HFFc6 (cell line): ENCODE measurements at regions not wholly inside any gene's neighbourhood (a gene's known extent, or its start where the extent isn't known, plus 50 kb on each side); places are given as distances from the start of the nearest gene placed in this dataset.

Source experiments
- DNase-seq: peaks from one replicate; pipeline ENCODE4 v3.0.0-alpha.2; 2018
- H3K27ac Mint-ChIP-seq: 2 replicates; pipeline ENCODE4 v1.8.0; 2020; ENCODE audit warnings: mild to moderate bottlenecking, mixed read lengths
- H3K27me3 Mint-ChIP-seq: 2 replicates; pipeline ENCODE4 v1.8.0; 2021; ENCODE audit warnings: mild to moderate bottlenecking, moderate library complexity, mixed read lengths; ENCODE audit not compliant: insufficient read depth
- H3K36me3 Mint-ChIP-seq: 2 replicates; pipeline ENCODE4 v1.8.0; 2021; ENCODE audit warnings: low read depth, mixed read lengths
- H3K4me1 Mint-ChIP-seq: 2 replicates; pipeline ENCODE4 v1.8.0; 2020; ENCODE audit warnings: low read depth, mixed read lengths
- H3K4me3 Mint-ChIP-seq: 2 replicates; pipeline ENCODE4 v1.8.0; 2020; ENCODE audit warnings: mild to moderate bottlenecking, moderate library complexity, mixed read lengths
- H3K9me3 Mint-ChIP-seq: 2 replicates; pipeline ENCODE4 v1.8.0; 2020; ENCODE audit warnings: mild to moderate bottlenecking, mixed read lengths
- TF ChIP-seq, protein P1 (sequence below): fragments of 200-600 bp; sonication (generic); IDR thresholded peaks from 2 replicates; pipeline ENCODE4 v1.5.0; 2021; ENCODE audit warnings: antibody characterized with exemption, mild to moderate bottlenecking

DNA sequence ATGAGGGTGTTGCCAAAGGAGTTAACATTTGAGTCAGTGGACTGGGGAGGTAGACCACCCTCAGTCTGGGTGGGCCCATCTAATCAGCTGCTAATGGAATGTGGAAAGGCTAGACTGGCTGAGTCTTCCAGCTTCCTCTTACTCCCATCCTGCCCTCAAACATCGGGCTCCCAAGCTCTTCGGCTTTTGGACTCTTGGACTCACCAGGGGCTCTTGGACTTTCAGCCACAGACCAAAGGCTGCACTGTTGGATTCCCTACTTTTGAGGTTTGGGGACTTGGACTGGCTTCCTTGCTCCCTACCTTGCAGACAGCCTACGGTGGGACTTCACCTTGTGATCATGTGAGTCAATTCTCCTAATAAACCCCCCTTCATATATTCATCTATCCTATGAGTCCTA, 276.6 kb upstream of the DIO3 start:
- Mint-ChIP-seq H3K27ac (no peak overlapping the region), H3K4me3 (no peak overlapping the region), H3K4me1 (no peaks in the 10 kb centered on the region), H3K27me3 (peaks cover 36% of the 10 kb centered on the region), H3K9me3 (peaks cover 30% of the 10 kb centered on the region; the same call in 1 of the 2 replicates), H3K36me3 (no peaks in the 10 kb centered on the region; the same call in 1 of the 2 replicates)
- TF ChIP-seq, protein P1, sequence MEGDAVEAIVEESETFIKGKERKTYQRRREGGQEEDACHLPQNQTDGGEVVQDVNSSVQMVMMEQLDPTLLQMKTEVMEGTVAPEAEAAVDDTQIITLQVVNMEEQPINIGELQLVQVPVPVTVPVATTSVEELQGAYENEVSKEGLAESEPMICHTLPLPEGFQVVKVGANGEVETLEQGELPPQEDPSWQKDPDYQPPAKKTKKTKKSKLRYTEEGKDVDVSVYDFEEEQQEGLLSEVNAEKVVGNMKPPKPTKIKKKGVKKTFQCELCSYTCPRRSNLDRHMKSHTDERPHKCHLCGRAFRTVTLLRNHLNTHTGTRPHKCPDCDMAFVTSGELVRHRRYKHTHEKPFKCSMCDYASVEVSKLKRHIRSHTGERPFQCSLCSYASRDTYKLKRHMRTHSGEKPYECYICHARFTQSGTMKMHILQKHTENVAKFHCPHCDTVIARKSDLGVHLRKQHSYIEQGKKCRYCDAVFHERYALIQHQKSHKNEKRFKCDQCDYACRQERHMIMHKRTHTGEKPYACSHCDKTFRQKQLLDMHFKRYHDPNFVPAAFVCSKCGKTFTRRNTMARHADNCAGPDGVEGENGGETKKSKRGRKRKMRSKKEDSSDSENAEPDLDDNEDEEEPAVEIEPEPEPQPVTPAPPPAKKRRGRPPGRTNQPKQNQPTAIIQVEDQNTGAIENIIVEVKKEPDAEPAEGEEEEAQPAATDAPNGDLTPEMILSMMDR: no peak
- no peak for DNase-seq

- Mint-ChIP-seq H3K4me3 (no peak overlapping the region), H3K4me1 (no peaks in the 10 kb centered on the region), H3K27me3 (peaks cover 39% of the 10 kb centered on the region), H3K9me3 (peaks cover 30% of the 10 kb centered on the region; the same call in 1 of the 2 replicates), H3K36me3 (no peaks in the 10 kb centered on the region; the same call in 1 of the 2 replicates), H3K27ac (no peak overlapping the region)
- TF ChIP-seq, protein P1: no peak
- DNase-seq: no peak
Measured at GRCh38 chr14:101286271-101287018, 274.9 kb upstream of the DIO3 start.

GRCh38 chr14:101288436-101289229, 272.7 kb upstream of the DIO3 start:
- TF ChIP-seq, protein P1: no peak
- peaks cover 39% of the 10 kb centered on the region for H3K27me3 Mint-ChIP-seq
- H3K4me1 Mint-ChIP-seq: no peaks in the 10 kb centered on the region
- no peak overlapping the region for H3K27ac Mint-ChIP-seq
- no peak for DNase-seq
- no peaks in the 10 kb centered on the region; the same call in 1 of the 2 replicates for H3K36me3 Mint-ChIP-seq
- peaks cover 30% of the 10 kb centered on the region; the same call in 1 of the 2 replicates for H3K9me3 Mint-ChIP-seq
- no peak overlapping the region for H3K4me3 Mint-ChIP-seq

DNA sequence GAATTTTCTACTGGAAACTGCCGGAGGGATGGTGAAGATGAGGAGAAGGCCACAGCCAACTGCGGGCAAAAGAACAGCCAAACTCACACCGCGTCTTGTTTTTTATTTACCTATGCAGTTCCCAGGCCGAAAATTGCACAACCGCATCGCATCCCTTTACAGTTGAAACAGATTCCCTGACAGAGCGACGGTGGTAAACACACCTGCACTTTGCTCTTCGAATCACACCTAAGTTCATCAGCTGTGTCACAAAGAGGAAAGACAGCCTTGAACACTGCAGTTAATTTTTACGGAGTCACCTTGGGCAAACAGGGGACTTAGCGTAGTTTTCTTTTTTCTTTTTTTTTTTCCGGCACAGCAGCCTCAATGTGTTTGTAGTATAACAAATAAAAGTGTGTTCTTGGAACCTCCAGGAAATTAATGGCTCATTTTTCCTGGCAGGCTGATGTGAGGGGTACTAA, 272.0 kb upstream of the DIO3 start:
- peaks cover 36% of the 10 kb centered on the region for H3K27me3 Mint-ChIP-seq
- TF ChIP-seq, protein P1: no peak
- no peak overlapping the region for H3K4me3 Mint-ChIP-seq
- no peak overlapping the region for H3K27ac Mint-ChIP-seq
- H3K4me1 Mint-ChIP-seq: no peaks in the 10 kb centered on the region
- peaks cover 26% of the 10 kb centered on the region; the same call in 1 of the 2 replicates for H3K9me3 Mint-ChIP-seq
- no peak for DNase-seq
- H3K36me3 Mint-ChIP-seq: no peaks in the 10 kb centered on the region; the same call in 1 of the 2 replicates

DNA sequence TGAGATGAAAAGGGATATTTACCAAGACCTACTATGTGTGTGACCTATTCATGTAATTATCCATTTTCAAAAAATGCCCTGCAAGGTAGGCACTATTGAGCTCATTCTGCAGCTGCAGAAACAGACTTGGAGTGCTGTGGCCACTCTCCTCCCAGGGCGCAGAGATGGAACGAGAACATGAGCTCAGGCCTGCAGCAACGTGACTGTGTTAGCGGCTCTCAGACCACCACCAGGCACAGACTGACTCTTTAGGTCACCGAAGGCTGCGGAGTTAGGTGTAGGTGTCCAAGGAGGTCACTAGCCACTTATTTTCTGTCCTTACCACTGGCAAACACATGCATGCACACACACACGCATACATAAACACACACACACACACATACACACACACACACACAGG, 271.4 kb upstream of the DIO3 start:
- DNase-seq: no peak
- H3K4me3 Mint-ChIP-seq: no peak overlapping the region
- H3K4me1 Mint-ChIP-seq: no peaks in the 10 kb centered on the region
- no peak overlapping the region for H3K27ac Mint-ChIP-seq
- H3K9me3 Mint-ChIP-seq: peaks cover 20% of the 10 kb centered on the region; the same call in 1 of the 2 replicates
- TF ChIP-seq, protein P1: no peak
- peaks cover 33% of the 10 kb centered on the region for H3K27me3 Mint-ChIP-seq
- no peaks in the 10 kb centered on the region; the same call in 1 of the 2 replicates for H3K36me3 Mint-ChIP-seq
